ENCODE measurements at regions not wholly inside any gene's neighbourhood (a gene's known extent, or its start where the extent isn't known, plus 50 kb on each side); places are given as distances from the start of the nearest gene placed in this dataset.

GRCh38 chr13:70408865-70409264, 300.6 kb upstream of the KLHL1 start:
- no peak overlapping the region for H3K27ac ChIP-seq
- no peak for TF ChIP-seq CTCF (IDR thresholded peaks at IDR 0.05)

GRCh38 chr13:70407486-70407885, 299.2 kb upstream of the KLHL1 start:
- TF ChIP-seq CTCF (IDR thresholded peaks at IDR 0.05), result no peak
- TF ChIP-seq ZFX (IDR thresholded peaks at IDR 0.05; ENCODE audit: borderline replicate concordance), result no peak
- H3K27ac ChIP-seq, result no peak overlapping the region

GRCh38 chr13:70405266-70405665, 297.0 kb upstream of the KLHL1 start:
- no peak for TF ChIP-seq CTCF (IDR thresholded peaks at IDR 0.05)
- TF ChIP-seq ZFX (IDR thresholded peaks at IDR 0.05; ENCODE audit: borderline replicate concordance), result no peak
- no peak overlapping the region for H3K27ac ChIP-seq

GRCh38 chr13:70394031-70394548, 285.8 kb upstream of the KLHL1 start:
- TF ChIP-seq ZFX (IDR thresholded peaks at IDR 0.05; ENCODE audit: borderline replicate concordance) (no peak), CTCF (IDR thresholded peaks at IDR 0.05) (no peak)
- H3K27ac ChIP-seq, result peak overlapping the region; percentile 90

GRCh38 chr13:70391678-70392077, 283.4 kb upstream of the KLHL1 start:
- TF ChIP-seq ZFX (IDR thresholded peaks at IDR 0.05; ENCODE audit: borderline replicate concordance), result no peak
- no peak for TF ChIP-seq CTCF (IDR thresholded peaks at IDR 0.05)
- peak overlapping the region; percentile 90 for H3K27ac ChIP-seq

GRCh38 chr13:70390968-70391367, 282.7 kb upstream of the KLHL1 start:
- H3K27ac ChIP-seq, result peak overlapping the region; percentile 90
- TF ChIP-seq CTCF (IDR thresholded peaks at IDR 0.05), result no peak
- TF ChIP-seq ZFX (IDR thresholded peaks at IDR 0.05; ENCODE audit: borderline replicate concordance), result no peak

GRCh38 chr13:70390064-70390463, 281.8 kb upstream of the KLHL1 start:
- TF ChIP-seq ZFX (IDR thresholded peaks at IDR 0.05; ENCODE audit: borderline replicate concordance) (no peak), CTCF (IDR thresholded peaks at IDR 0.05) (no peak)

More at GRCh38 chr13:70390064-70390463, 281.8 kb upstream of the KLHL1 start:
- H3K27ac ChIP-seq, result peak overlapping the region; percentile 90
